ENCODE measurements at regions not wholly inside any gene's neighbourhood (a gene's known extent, or its start where the extent isn't known, plus 50 kb on each side); places are given as distances from the start of the nearest gene placed in this dataset.

DNA sequence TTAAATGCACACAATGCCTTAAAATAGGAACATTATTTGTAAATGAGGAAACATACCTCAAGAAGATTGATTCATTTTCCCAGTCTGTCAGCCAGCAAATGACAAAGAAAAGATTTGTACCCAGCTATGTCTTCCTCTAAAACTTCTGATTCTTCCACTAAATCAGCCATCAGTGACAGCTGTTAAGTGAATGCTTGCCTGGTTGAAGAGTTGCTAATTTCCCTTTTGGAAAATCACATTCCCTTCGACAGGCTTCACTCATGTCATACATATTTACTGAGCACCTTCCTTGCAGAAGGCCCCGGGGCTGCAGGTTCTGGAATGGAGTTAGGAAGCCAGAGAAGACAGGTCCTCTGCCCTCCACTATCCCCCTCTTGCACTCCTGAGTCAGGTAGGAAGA is 112.0 kb upstream of the SLC66A3 start:
- no peak overlapping the region for H2BK20ac ChIP-seq (ENCODE audit: low read length)
- 43% methylated on average over 2 of the region's 2 CpGs; no CpG with 5 or more reads in 1 of the 2 experiments for WGBS, 2 experiments (ENCODE audit: extremely low coverage in 1 of 2, insufficient coverage in 1 of 2, insufficient read length in 1 of 2, insufficient replicate concordance in 2 of 2, low coverage in 1 of 2, low lambda C conversion rate in 2 of 2, missing lambda C conversion rate in 1 of 2)
- H2AK5ac ChIP-seq (ENCODE audit: low read depth, low read length), result no peak overlapping the region
- DNase-seq (ENCODE audit: low read depth in 1 of 2, low spot score in 2 of 2) (peak in 1 of 2 experiments; percentile 6), FAIRE-seq (no peak)
- no peak overlapping the region for H4K5ac ChIP-seq (ENCODE audit: insufficient read length, low read depth, low read length)
- no peak overlapping the region for H2BK120ac ChIP-seq (replicated peaks; ENCODE audit: low read depth, low read length)
- H3K4me2 ChIP-seq (ENCODE audit: insufficient read depth in 1 of 2, low read depth in 2 of 2, low read length in 2 of 2), result no peak overlapping the region
- 0 out of 4 replicates have a peak, but pooled peaks cover 0 to 2% of the 10 kb centered on the region in 2 experiments for H3K9me3 ChIP-seq (ENCODE audit: insufficient read depth in 2 of 2, low read depth in 1 of 2, low read length in 1 of 2)
- H4K20me1 ChIP-seq (replicated peaks in 1 of 2; ENCODE audit: control insufficient read depth in 1 of 2, insufficient read depth in 2 of 2, low read length in 2 of 2), result no peaks in the 10 kb centered on the region
- no peaks in the 10 kb centered on the region for H3K23me2 ChIP-seq (ENCODE audit: low read depth, low read length)
- H3K4me1 ChIP-seq (replicated peaks in 1 of 4; ENCODE audit: control insufficient read depth in 3 of 4, insufficient read depth in 4 of 4, low read length in 3 of 4), result peaks cover 0 to 6% (median 1%) of the 10 kb centered on the region in 4 experiments; a peak in 2 of 7 replicates
- no peaks in the 10 kb centered on the region for H3K79me2 ChIP-seq (ENCODE audit: control insufficient read depth in 1 of 2, insufficient read depth in 2 of 2, low read length in 2 of 2)
- H2BK15ac ChIP-seq (ENCODE audit: low read length), result no peak overlapping the region
- H3K27ac ChIP-seq (ENCODE audit: low read depth, low read length), result no peak overlapping the region
- no peak overlapping the region for H3K9ac ChIP-seq (replicated peaks in 1 of 4; ENCODE audit: extremely low read depth in 1 of 4, low read depth in 3 of 4, low read length in 3 of 4)
- CTCF ChIA-PET (ENCODE audit: partially characterized antibody), result interaction anchor here (1.9 kb wide), 1 partner anchor 30 kb away, joined by 5 read pairs; no protein-coding TSS in a partner anchor
- no peak overlapping the region for H3K23ac ChIP-seq (ENCODE audit: insufficient read length)
- no peak overlapping the region for H2BK5ac ChIP-seq (ENCODE audit: low read depth, low read length)
- no peak overlapping the region for H4K91ac ChIP-seq (replicated peaks; ENCODE audit: insufficient read length, low read length)
- TF ChIP-seq BRCA1 (IDR thresholded peaks at IDR 0.05; ENCODE audit: low read depth, low read length) (no peak), GTF2F1 (IDR thresholded peaks at IDR 0.05; ENCODE audit: borderline replicate concordance, low read depth, low read length) (no peak), SAP30 (IDR thresholded peaks at IDR 0.05; ENCODE audit: insufficient read depth, insufficient replicate concordance, low read length) (no peak), FOSL1 (IDR thresholded peaks at IDR 0.05; ENCODE audit: insufficient read depth, low read depth, low read length) (no peak), CTBP2 (IDR thresholded peaks at IDR 0.05; ENCODE audit: borderline replicate concordance, insufficient read depth, insufficient read length, low read length) (no peak)
- POLR2A ChIA-PET (ENCODE audit: partially characterized antibody), result no interaction called here
- H3K18ac ChIP-seq (ENCODE audit: extremely low read depth, low read length), result no peak overlapping the region
- H3K4me3 ChIP-seq (ENCODE audit: extremely low read depth in 1 of 4, insufficient read depth in 2 of 4, low read depth in 3 of 4, low read length in 4 of 4), result no peak overlapping the region
- H4K8ac ChIP-seq (ENCODE audit: extremely low read depth, insufficient read depth, low read length), result no peak overlapping the region
- H2AFZ ChIP-seq (ENCODE audit: low read length), result no peak overlapping the region
- no peak overlapping the region for H2BK12ac ChIP-seq (ENCODE audit: low read depth, low read length)
- H3K14ac ChIP-seq (ENCODE audit: insufficient read length), result no peak overlapping the region
- no peaks in the 10 kb centered on the region for H3K79me1 ChIP-seq (ENCODE audit: low read depth, low read length)
- no peak overlapping the region for H3K56ac ChIP-seq (replicated peaks; ENCODE audit: insufficient read length, low read depth, low read length)
- H3K27me3 ChIP-seq (replicated peaks in 1 of 4; ENCODE audit: control insufficient read depth in 3 of 4, extremely low read depth in 1 of 4, insufficient read depth in 3 of 4, low read length in 3 of 4), result no peaks in the 10 kb centered on the region
- no peaks in the 10 kb centered on the region for H3K36me3 ChIP-seq (ENCODE audit: control insufficient read depth in 2 of 4, insufficient read depth in 4 of 4, low read length in 3 of 4)
- H3K4ac ChIP-seq (replicated peaks; ENCODE audit: insufficient read length, low read depth, low read length), result no peak overlapping the region

Data from H1 (cell line).